ENCODE measurements at regions not wholly inside any gene's neighbourhood (a gene's known extent, or its start where the extent isn't known, plus 50 kb on each side); places are given as distances from the start of the nearest gene placed in this dataset.

GRCh38 chr1:232477728-232478127 is 152.2 kb downstream of the SIPA1L2 start:
- peaks cover 0 to 51% (median 32%) of the 10 kb centered on the region in 9 donors for H3K4me1 ChIP-seq
- no peaks in the 10 kb centered on the region for H3K9me3 ChIP-seq
- H3K36me3 ChIP-seq = peaks cover 0 to 47% (median 0%) of the 10 kb centered on the region in 9 donors
- peak; percentile 20 to 79 (median 51) for ATAC-seq
- no peak overlapping the region for H3K4me3 ChIP-seq
- peak in 1 of 2 donors; percentile 17 for DNase-seq
- WGBS, 2 donors = 51 to 52% methylated on average over 6 of the region's 6 CpGs
- no peak for TF ChIP-seq CTCF (IDR thresholded peaks at IDR 0.05)
- intact Hi-C loops (cut with DNase I) = loop anchor here in 2 of 10 donors (10.0 kb wide), 1 partner anchor 147 kb away; no protein-coding TSS in a partner anchor
- peak overlapping the region in 6 of 10 donors; percentile 15 to 48 (median 24) for H3K27ac ChIP-seq
- no peaks in the 10 kb centered on the region for H3K27me3 ChIP-seq

GRCh38 chr1:232476538-232476950 is 153.4 kb downstream of the SIPA1L2 start:
- DNase-seq = no peak
- Histone ChIP-seq H3K4me3 (no peak overlapping the region), H3K27me3 (no peaks in the 10 kb centered on the region), H3K36me3 (peaks cover 0 to 38% (median 0%) of the 10 kb centered on the region in 9 donors), H3K9me3 (no peaks in the 10 kb centered on the region), H3K4me1 (peaks cover 0 to 63% (median 32%) of the 10 kb centered on the region in 9 donors), H3K27ac (no peak overlapping the region)
- WGBS, 2 donors = 71 to 76% methylated on average over 2 of the region's 2 CpGs
- intact Hi-C loops (cut with DNase I) = loop anchor here in 2 of 10 donors (10.0 kb wide), 1 partner anchor 148 kb away; no protein-coding TSS in a partner anchor
- peak in 4 of 8 donors; percentile 11 to 38 (median 28) for ATAC-seq
- TF ChIP-seq CTCF (IDR thresholded peaks at IDR 0.05) = no peak

GRCh38 chr1:232474826-232475225 is 155.1 kb downstream of the SIPA1L2 start:
- intact Hi-C loops (cut with DNase I) = loop anchor here in 2 of 10 donors (10.0 kb wide), 1 partner anchor 150 kb away; no protein-coding TSS in a partner anchor
- H3K9me3 ChIP-seq = no peaks in the 10 kb centered on the region
- WGBS, 2 donors = 86 to 91% methylated on average over 3 of the region's 3 CpGs
- ATAC-seq = no peak
- no peaks in the 10 kb centered on the region for H3K27me3 ChIP-seq
- no peak overlapping the region for H3K4me3 ChIP-seq
- H3K36me3 ChIP-seq = peaks cover 0 to 40% (median 6%) of the 10 kb centered on the region in 9 donors
- TF ChIP-seq CTCF (IDR thresholded peaks at IDR 0.05) = no peak
- DNase-seq = no peak
- H3K27ac ChIP-seq = peak overlapping the region in 1 of 10 donors; percentile 27
- peaks cover 0 to 70% (median 32%) of the 10 kb centered on the region in 9 donors for H3K4me1 ChIP-seq

GRCh38 chr1:232473900-232474299 is 156.0 kb downstream of the SIPA1L2 start:
- no peak for ATAC-seq
- Histone ChIP-seq H3K9me3 (no peaks in the 10 kb centered on the region), H3K36me3 (peaks cover 0 to 41% (median 6%) of the 10 kb centered on the region in 9 donors), H3K4me1 (peaks cover 0 to 70% (median 32%) of the 10 kb centered on the region in 9 donors), H3K4me3 (no peak overlapping the region), H3K27ac (no peak overlapping the region), H3K27me3 (no peaks in the 10 kb centered on the region)
- 92 to 94% methylated on average over 4 of the region's 4 CpGs for WGBS, 2 donors
- intact Hi-C loops (cut with DNase I) = loop anchor here in 2 of 10 donors (10.0 kb wide), 1 partner anchor 151 kb away; no protein-coding TSS in a partner anchor
- no peak for TF ChIP-seq CTCF (IDR thresholded peaks at IDR 0.05)
- DNase-seq = no peak
